Neural progenitor cell (in vitro differentiated cells): ENCODE measurements at regions not wholly inside any gene's neighbourhood (a gene's known extent, or its start where the extent isn't known, plus 50 kb on each side); places are given as distances from the start of the nearest gene placed in this dataset.

Source experiments
- DNase-seq: peaks from one replicate; pipeline ENCODE4 v3.0.0-alpha.2; 2016; ENCODE audit warnings: low spot score
- H2AFZ ChIP-seq: fragments of 200-600 bp; sonication (generic); replicated peaks from 2 replicates; pipeline ENCODE4 v1.6.1; 2016; ENCODE audit warnings: antibody characterized with exemption
- H3F3A ChIP-seq: fragments of 200-600 bp; sonication (generic); 2 replicates; pipeline ENCODE4 v1.6.1; 2016; ENCODE audit warnings: antibody characterized with exemption, low read depth
- H3K27ac ChIP-seq: fragments of 200-600 bp; sonication (generic); 2 replicates; pipeline ENCODE4 v1.5.1; 2016; ENCODE audit warnings: mild to moderate bottlenecking
- H3K27me3 ChIP-seq: fragments of 200-600 bp; sonication (generic); 2 replicates; pipeline ENCODE4 v1.6.1; 2016; ENCODE audit warnings: mild to moderate bottlenecking, moderate library complexity
- H3K36me3 ChIP-seq: fragments of 200-600 bp; sonication (generic); 2 replicates; pipeline ENCODE4 v1.5.1; 2016
- H3K4me1 ChIP-seq: fragments of 200-600 bp; sonication (generic); 2 replicates; pipeline ENCODE4 v1.6.1; 2016; ENCODE audit warnings: mixed run types
- H3K4me2 ChIP-seq: fragments of 200-600 bp; sonication (generic); 2 replicates; pipeline ENCODE4 v1.6.1; 2016
- H3K4me3 ChIP-seq: fragments of 200-600 bp; sonication (generic); 2 replicates; pipeline ENCODE4 v1.5.1; 2016
- H3K79me2 ChIP-seq: fragments of 200-600 bp; sonication (generic); 2 replicates; pipeline ENCODE4 v1.6.1; 2016; ENCODE audit warnings: low read depth
- H3K9ac ChIP-seq: fragments of 200-600 bp; sonication (generic); 2 replicates; pipeline ENCODE4 v1.6.1; 2016
- H3K9me3 ChIP-seq: fragments of 200-600 bp; sonication (generic); 2 replicates; pipeline ENCODE4 v1.5.1; 2016; ENCODE audit warnings: low read depth
- H4K20me1 ChIP-seq: fragments of 200-600 bp; sonication (generic); 2 replicates; pipeline ENCODE4 v1.6.1; 2016; ENCODE audit warnings: low read depth
- H3K27ac Mint-ChIP-seq: 3 replicates; pipeline ENCODE4 v1.8.0; 2021; ENCODE audit warnings: mixed read lengths
- H3K27me3 Mint-ChIP-seq: 2 replicates; pipeline ENCODE4 v1.8.0; 2022; ENCODE audit warnings: low read depth, mild to moderate bottlenecking, inconsistent platforms, moderate library complexity, mixed read lengths; ENCODE audit not compliant: insufficient read depth
- H3K36me3 Mint-ChIP-seq: 3 replicates; pipeline ENCODE4 v1.8.0; 2021; ENCODE audit warnings: mixed read lengths
- H3K4me1 Mint-ChIP-seq: 3 replicates; pipeline ENCODE4 v1.8.0; 2021; ENCODE audit warnings: mixed read lengths
- H3K4me3 Mint-ChIP-seq: 3 replicates; pipeline ENCODE4 v1.8.0; 2021; ENCODE audit warnings: mild to moderate bottlenecking, moderate library complexity, mixed read lengths
- H3K9me3 Mint-ChIP-seq: 3 replicates; pipeline ENCODE4 v1.8.0; 2020; ENCODE audit warnings: mixed read lengths
- CTCF ChIP-seq: fragments of 200-600 bp; sonication (generic); IDR thresholded peaks from 2 replicates; pipeline ENCODE4 v1.5.1; 2017; ENCODE audit warnings: antibody characterized with exemption, mild to moderate bottlenecking
- EZH2 ChIP-seq: fragments of 200-600 bp; sonication (generic); IDR thresholded peaks from 2 replicates; pipeline ENCODE4 v1.6.1; 2017; ENCODE audit warnings: antibody characterized with exemption, mild to moderate bottlenecking, moderate library complexity
- EZH2phosphoT487 ChIP-seq: fragments of 200-600 bp; sonication (generic); IDR thresholded peaks from 2 replicates; pipeline ENCODE4 v1.6.1; 2017; ENCODE audit warnings: antibody characterized with exemption

DNA sequence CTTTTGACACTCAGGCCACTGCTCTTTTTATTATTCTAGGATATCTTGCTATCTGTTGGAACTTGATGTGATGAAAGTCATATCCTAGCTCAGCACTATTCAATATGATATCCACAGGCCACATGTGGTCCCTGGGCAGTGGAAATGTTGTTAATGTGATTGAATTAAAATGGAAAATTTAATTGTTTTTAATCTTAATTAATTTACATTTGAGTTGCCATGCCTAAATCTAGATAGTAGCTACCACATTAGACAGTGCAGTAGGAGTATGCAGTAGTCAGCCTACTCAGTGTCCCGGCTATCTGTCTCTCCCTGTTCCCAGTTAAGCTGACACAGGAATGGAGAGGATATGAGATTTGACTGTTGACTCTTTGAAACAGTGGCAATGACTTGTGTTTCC is 460.2 kb downstream of the GBE1 start:
- Histone ChIP-seq H4K20me1 (no peaks in the 10 kb centered on the region), H2AFZ (peak overlapping the region; percentile 9), H3K36me3 (no peaks in the 10 kb centered on the region), H3F3A (no peaks in the 10 kb centered on the region), H3K4me2 (no peak overlapping the region), H3K9me3 (no peaks in the 10 kb centered on the region), H3K27me3 (no peaks in the 10 kb centered on the region), H3K9ac (no peak overlapping the region), H3K4me1 (peaks cover 11% of the 10 kb centered on the region), H3K4me3 (no peak overlapping the region), H3K27ac (no peak overlapping the region), H3K79me2 (no peaks in the 10 kb centered on the region)
- H3K9me3 Mint-ChIP-seq = no peaks in the 10 kb centered on the region
- peaks cover 5% of the 10 kb centered on the region for H3K4me1 Mint-ChIP-seq
- H3K27me3 Mint-ChIP-seq = no peaks in the 10 kb centered on the region
- no peak overlapping the region for H3K27ac Mint-ChIP-seq
- no peak for DNase-seq
- H3K36me3 Mint-ChIP-seq = no peaks in the 10 kb centered on the region
- H3K4me3 Mint-ChIP-seq = no peak overlapping the region
- TF ChIP-seq CTCF (no peak), EZH2phosphoT487 (no peak), EZH2 (no peak)

- Histone ChIP-seq H3K9me3 (no peaks in the 10 kb centered on the region), H3K27me3 (no peaks in the 10 kb centered on the region), H3K9ac (no peak overlapping the region), H3K79me2 (no peaks in the 10 kb centered on the region), H3K27ac (no peak overlapping the region), H2AFZ (no peak overlapping the region), H3K4me3 (no peak overlapping the region), H3K36me3 (no peaks in the 10 kb centered on the region), H3K4me1 (peaks cover 11% of the 10 kb centered on the region), H3K4me2 (no peak overlapping the region), H4K20me1 (no peaks in the 10 kb centered on the region), H3F3A (no peaks in the 10 kb centered on the region)
- no peaks in the 10 kb centered on the region for H3K9me3 Mint-ChIP-seq
- H3K36me3 Mint-ChIP-seq = no peaks in the 10 kb centered on the region
- H3K27ac Mint-ChIP-seq = no peak overlapping the region
- DNase-seq = no peak
- no peaks in the 10 kb centered on the region for H3K27me3 Mint-ChIP-seq
- peaks cover 5% of the 10 kb centered on the region for H3K4me1 Mint-ChIP-seq
- TF ChIP-seq EZH2phosphoT487 = no peak
- H3K4me3 Mint-ChIP-seq = no peak overlapping the region
These were observed 461.0 kb downstream of the GBE1 start for GRCh38 chr3:81300324-81300927.

- Mint-ChIP-seq H3K27ac (no peak overlapping the region), H3K4me1 (peaks cover 5% of the 10 kb centered on the region), H3K27me3 (no peaks in the 10 kb centered on the region), H3K4me3 (no peak overlapping the region), H3K36me3 (no peaks in the 10 kb centered on the region), H3K9me3 (no peaks in the 10 kb centered on the region)
- TF ChIP-seq EZH2phosphoT487 (no peak), EZH2 (no peak), CTCF (no peak)
- H3K9ac ChIP-seq = no peak overlapping the region
- H3K36me3 ChIP-seq = no peaks in the 10 kb centered on the region
- H3K27ac ChIP-seq = no peak overlapping the region
- no peak for DNase-seq
- no peaks in the 10 kb centered on the region for H4K20me1 ChIP-seq
- no peaks in the 10 kb centered on the region for H3K9me3 ChIP-seq
- no peaks in the 10 kb centered on the region for H3F3A ChIP-seq
- H3K27me3 ChIP-seq = no peaks in the 10 kb centered on the region
- no peak overlapping the region for H2AFZ ChIP-seq
- H3K4me3 ChIP-seq = no peak overlapping the region
- H3K4me1 ChIP-seq = peaks cover 11% of the 10 kb centered on the region
- no peaks in the 10 kb centered on the region for H3K79me2 ChIP-seq
- no peak overlapping the region for H3K4me2 ChIP-seq
These were observed 462.0 kb downstream of the GBE1 start for GRCh38 chr3:81299481-81299880.

DNA sequence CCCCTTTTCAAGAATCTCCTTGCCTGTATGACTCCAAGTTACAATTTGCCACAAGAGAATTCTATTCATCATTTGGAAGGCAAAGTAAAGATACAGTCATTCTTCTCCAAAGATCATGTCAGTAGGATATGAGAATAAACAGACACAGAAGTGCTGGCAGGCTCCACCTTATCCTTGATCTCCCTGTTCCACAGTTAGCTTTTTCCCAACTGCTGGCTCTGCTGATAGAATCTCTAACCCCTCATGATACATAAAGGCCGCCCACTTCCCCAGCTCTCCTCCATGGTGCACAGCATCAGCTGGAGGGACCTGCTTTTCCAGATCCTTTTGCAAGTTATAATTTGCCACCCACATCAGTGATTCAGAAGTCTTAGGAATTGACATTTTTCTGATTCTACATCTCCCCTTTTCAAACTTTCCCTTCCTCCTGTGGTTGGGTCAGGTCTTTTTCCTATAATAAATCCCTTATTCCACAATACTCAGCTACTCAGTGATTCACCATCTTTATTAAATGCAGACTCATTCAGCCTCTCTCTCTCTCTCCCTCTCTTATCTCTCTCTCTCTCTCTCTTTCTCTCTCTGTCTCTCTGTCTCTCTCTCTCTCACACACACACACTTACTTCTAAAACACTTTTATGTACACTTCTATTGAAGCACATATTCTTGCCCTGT is 465.4 kb downstream of the GBE1 start:
- Histone ChIP-seq H2AFZ (no peak overlapping the region), H3K9me3 (no peaks in the 10 kb centered on the region), H3K79me2 (no peaks in the 10 kb centered on the region), H3K27me3 (no peaks in the 10 kb centered on the region), H3F3A (no peaks in the 10 kb centered on the region), H3K4me2 (no peak overlapping the region), H4K20me1 (no peaks in the 10 kb centered on the region), H3K9ac (no peak overlapping the region), H3K4me1 (no peaks in the 10 kb centered on the region), H3K36me3 (no peaks in the 10 kb centered on the region), H3K27ac (no peak overlapping the region), H3K4me3 (no peak overlapping the region)
- Mint-ChIP-seq H3K4me1 (peaks cover 3% of the 10 kb centered on the region), H3K27ac (no peak overlapping the region), H3K36me3 (no peaks in the 10 kb centered on the region), H3K4me3 (no peak overlapping the region), H3K27me3 (no peaks in the 10 kb centered on the region), H3K9me3 (no peaks in the 10 kb centered on the region)
- DNase-seq = no peak
- TF ChIP-seq EZH2 (no peak), CTCF (no peak), EZH2phosphoT487 (no peak)
